Stimulated activated CD4-positive, alpha-beta T cell treated with anti-CD3 and anti-CD28 coated beads, Interleukin-4, amount 100 ng/mL, for 4 hours (primary cell): ENCODE measurements at regions not wholly inside any gene's neighbourhood (a gene's known extent, or its start where the extent isn't known, plus 50 kb on each side); places are given as distances from the start of the nearest gene placed in this dataset.

ENCODE experiments used
- DNase-seq, 2 experiments: peaks; one replicate each; pipeline ENCODE4 v3.0.0-alpha.2; 2020

DNA sequence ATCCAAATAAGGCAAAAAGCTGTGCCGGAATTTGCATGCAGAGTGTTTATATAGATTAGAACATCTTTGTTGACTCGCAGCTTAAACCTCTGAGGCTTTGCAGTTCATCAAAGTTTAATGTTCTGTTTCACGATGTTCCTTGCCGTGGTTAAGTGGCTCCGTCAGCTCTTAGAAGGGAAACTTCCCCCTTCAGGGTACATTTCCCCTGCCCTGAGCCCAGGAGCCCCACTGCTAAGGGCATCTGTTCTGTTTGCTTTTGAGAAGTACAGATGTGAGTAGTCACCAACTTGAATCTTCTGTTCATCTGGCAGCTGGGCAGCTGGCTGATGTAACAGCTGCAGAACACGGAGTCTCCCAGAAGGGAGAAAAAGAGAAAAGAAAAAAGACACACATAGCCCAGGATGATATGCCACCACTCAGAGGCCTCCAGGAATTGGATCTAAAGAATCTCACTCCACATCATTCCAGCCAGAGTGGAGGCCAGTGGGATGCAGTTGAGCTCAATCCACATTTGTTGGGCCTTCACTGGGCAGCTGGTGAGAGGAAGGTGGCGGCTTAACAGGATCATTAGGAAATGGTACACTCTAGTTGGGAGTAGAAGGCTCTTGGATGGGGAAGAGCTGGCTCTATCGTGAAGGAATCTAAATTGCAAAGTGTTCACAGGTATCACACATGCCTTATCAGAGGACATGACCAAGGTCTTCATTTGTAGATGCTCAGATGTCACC is 178.7 kb upstream of the RBPJ start:
- no peak for DNase-seq

DNA sequence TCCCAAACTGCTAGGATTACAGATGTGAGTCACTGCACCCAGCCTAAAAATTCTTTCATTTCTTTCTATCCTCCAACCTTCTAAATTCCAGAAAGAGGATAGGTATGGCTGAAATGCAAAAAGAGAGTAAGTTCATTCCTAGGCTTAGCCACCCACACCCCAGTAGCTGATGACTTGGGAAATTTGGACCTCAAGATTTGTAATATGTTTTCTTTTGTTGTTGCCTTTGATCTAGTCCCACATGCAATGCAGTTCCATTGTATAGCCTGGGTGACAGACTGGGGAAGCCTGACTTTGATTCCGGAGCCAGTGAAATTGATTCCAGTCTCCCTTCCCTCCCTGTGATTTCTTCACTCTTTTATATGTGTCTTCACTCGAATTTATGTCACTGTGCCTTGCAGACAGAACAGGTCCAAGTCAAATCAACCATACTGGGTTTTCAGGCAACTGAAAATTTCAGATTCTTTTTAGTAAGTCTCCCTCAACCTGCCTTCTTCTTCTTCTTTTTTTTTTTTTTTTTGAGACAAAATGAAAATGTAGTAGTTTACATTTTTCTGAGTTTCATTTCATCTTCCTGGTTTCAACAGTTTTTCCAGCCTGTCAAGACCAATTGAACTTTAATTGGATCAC is 176.2 kb upstream of the RBPJ start:
- DNase-seq: no peak

DNA sequence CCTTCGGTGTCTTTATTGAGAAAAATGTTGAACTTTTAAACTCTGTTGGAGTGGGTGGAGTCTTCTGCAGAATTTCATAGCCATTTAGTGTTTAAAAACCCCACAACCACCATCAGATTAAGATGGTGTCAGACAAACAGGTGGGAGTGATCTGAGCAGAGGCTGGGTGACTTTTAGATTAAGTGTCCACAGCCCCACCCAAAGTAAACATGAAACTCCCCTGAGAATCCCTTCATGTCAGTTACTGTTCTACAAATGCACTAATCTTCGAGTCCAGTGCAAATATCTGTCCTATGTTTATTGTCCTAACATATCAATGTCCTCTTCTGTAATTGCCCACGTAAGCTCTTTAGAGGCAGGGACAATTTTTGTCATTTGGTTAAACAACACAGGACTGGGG is 175.6 kb upstream of the RBPJ start:
- no peak for DNase-seq

DNA sequence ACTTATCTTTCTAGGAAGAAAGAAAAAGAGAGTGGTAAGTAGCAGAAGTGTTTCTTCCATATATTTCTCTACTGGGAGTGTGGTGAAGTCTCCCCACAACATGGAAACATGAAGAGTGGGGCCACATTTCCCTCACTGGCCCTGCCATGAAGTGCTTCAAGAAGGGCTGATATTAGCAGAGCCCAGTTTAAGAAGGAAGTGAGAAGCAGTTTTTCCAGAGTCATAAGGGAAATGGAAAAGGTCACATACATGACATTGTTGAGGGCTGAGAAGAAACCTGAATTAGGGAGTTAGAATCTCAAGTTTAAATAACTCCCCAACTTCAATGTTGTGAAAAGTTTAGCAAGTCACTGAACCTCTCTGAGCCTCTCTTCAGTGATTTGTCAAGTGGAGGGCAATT is 171.9 kb upstream of the RBPJ start:
- DNase-seq: no peak

DNA sequence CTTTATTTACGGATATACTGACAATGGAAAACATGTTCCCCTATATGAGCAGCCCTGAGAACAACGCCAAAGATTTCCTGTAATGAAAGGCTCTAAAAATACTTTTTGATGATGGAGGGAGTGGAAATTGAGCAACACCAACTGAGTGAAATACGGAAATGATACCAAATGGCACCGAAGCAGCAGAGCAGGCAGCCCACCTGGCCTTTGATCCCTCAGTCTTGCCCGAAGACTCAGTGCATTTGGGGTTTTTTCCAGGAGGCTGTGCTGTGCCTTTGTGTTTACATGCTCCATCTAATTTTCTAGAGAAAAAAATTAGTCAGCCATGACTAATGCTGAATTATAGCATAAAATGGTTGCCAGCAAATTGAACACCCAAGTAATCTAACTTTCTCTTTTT is 169.9 kb upstream of the RBPJ start:
- peak; percentile 21 to 36 for DNase-seq

DNA sequence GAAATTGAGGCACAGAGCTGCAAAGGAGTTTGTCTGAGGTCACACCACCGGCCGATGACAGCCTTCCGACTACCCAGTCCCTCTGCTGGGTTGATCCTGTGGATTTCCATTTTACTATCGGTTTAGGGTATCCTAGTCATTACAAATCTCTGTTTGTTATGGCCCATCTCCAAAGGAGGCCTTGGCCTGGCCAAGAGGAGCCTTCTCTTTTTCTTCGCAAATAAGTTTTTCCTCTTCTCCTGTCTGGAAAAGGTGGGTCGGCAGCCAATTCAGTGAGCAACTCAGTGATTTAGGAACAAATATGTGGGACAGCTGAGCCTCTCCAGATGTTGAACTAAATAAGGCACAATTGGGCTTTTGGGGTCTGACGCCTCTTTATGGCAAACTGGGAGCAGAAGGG is 169.2 kb upstream of the RBPJ start:
- DNase-seq: no peak

DNA sequence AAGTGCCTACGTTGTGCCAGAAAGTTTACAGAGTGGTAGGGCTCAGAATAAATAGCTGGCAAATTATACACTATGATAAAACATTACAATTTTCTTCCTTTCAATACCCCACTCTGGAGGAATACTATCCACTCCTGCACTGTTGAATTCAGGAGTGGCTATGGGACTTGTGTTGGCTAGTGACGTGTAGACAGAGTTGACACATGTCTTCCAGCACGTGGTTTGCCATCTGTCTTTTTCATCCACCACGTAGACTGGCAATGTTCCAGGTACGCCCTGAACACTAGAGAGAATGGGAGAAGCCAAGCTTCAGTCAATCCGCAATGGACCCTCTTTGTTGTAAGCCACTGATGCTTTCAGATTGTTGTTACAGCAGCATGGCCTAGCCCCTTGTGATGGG is 168.8 kb upstream of the RBPJ start:
- no peak for DNase-seq

DNA sequence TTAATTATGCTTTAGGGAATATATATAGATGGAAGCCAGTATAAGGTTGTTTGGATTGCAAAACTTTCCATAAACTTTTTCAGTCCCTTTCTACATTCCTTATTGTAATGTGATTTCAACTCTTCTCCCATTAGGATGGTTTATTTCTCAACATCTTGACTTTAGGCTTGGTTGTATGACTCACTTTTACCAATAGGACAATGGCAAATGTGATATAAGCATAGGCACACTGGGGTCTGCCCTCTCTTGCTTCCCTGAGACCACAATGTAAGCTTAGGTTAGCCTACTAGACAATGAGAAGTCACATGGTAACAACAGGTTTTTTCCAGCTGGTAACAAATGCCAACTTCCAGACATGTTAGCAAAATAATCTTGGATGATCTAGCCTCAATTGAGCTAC is 163.3 kb upstream of the RBPJ start:
- DNase-seq: no peak

DNA sequence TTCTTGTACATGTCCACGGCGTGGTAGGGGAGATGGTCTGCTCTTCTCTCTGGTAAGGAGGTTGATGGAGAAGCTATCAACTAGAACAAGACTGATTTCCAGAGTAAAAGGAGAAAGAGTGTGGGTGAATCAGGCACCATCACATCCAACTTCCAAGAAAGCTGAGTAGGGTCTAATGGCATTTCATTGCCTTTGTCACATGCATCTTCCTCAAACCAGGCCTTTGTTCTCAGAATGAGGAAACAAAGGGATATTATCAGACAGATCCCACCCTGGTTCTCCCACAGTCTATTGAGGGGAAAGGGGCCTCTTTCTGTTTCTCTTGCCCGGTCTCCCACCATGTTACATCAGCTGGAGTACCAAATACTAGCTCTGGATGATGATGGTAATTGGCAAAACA is 160.2 kb upstream of the RBPJ start:
- no peak for DNase-seq

DNA sequence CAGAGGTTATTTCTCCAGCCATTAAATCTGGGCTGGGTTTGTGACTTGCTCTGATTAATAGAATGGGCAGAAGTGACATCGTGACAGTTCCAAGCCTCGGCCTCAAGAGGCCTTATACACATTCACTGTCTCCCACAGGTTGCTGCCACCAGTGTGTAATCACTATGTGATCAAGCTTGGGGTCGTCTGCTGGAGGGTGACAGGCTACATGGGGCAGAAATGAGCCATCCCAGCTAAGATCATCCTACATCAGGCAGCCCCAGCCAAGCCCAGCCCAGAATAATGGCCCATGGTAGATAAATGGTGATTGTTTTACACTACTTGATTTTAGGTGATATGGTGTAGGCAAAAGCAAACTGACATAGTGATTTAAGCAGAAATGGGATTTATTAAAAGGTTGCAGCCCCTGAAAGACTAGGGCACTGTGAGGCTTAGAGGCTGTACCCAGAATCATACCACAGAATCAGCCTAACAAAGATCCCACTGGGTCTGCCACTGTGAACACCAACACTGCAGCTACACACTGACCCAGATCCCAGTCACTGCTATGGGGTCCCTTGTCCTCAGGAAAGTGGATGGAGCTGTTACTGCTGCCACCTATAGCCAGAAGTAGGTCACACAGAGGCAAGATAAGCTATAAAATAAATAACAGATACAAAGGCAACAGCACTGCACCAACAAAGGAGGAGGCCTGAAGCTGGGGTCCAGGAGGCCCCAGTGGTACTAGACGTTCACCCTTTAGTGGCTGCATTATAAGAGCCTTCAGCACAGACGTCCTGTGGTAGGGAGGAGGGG is 159.6 kb upstream of the RBPJ start:
- no peak for DNase-seq

DNA sequence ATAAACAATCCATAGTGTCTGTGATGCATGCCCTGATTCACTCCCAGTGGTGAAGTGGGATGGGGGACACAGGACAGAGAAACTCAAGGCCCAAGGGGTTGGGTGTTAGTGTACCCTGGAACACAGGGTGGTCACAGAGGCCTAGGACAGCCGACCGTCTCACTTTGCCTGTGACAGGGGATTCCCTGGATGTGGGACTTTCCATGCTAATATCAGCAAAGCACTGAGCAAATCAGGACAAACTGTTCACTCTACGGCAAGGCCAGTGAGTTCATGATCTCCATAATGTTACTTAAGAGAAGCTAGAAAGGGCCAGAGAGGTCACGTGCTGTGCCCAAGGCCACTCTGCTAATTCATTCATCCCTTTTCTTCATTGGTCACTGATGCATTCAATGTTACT is 158.7 kb upstream of the RBPJ start:
- DNase-seq: no peak

DNA sequence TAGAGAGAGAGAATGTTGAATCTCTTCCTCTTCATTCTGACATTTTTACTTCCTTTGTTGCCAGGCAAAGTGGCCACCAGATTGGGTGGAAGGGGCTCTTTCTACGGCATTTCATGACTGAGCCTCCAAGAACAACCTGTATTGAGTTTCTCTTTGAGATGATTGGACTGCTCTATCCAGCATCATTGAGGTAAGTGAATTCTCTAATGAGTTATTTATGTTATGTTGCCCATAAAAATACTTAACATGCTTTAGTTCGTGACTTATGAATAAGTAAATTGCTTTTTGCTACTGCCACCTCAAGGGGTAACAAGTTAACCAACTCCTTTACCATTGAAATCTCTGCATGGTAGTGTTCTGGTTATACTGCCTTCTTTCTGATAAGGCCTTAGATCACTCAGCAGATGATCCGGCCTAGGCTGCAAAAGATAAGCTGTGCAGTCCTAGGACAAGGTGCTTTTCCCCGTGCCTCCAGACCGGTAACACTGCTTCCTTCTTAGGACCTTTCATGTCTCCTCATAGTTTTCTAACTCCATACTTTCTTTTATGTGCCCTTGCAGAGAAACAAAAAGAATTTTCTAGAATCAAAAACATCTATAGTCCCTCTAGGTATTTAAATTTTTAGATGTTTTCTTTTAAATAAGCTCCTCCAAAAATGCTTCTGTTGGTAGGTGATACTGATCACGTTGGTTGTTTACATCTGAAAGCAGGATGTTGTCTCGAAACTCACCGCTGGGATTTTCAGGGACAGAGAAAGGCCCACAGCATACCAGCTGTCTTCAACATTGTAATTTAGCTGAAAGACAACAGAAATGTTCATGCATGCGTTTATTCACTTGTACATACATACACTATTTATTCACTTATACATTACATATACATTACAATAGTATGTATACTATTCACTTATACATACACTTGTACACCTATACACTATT is 157.1 kb upstream of the RBPJ start:
- no peak for DNase-seq

DNA sequence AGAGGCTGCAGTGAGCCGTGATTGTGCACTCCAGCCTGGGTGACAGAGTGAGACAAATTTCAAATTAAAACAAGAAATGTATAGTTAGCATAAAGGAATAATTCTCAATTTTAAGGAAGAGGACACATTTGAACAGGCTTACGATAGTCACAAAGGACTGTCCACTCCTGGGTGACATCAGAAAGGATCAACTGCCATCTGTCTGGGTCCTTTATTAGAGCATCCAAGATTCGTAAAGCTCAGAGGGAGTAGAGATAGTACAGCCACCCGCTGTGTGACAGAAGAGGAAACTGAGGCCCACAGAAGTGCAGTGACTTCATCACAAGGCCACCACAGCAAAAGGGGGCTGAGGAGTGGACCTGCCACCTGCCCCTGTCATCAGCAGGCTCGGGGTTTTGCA is 149.3 kb upstream of the RBPJ start:
- no peak for DNase-seq

DNA sequence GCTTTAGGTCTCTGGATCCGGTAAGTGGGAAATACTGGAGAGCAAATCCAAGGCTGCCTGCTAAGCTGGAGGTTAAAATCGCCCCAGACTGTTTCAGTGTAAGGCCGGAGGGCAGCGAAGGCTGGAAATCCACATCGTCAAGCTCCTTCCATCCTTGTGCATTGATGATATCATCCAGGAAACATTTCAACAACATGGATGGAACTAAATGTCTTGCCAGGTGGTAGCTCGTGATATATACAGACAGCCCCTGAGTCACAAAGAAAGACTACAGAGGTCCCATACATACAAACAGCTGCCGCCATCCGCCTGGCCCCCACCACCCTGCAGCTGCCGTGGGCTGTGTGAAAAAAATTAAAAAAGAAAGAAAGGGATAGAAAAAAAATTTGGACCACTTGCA is 148.9 kb upstream of the RBPJ start:
- DNase-seq: no peak

DNA sequence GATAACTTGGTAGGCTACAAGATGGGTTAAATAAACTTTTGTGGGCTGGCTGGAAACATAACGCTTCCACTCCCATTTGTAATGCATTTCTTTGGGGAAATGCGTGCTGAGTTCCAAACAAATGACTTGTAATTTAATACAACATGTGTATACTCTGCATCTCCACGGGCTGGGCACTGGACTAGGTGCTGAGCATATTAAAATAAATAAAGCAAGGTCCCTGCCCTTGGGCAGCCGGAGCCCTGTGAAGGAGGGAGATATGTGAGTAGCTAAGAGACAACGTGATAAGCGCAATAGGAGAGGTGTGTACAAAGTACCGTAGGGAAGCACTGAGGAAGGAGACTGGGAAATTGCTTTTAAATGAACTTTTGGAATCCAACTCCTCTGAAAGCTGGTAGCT is 147.2 kb upstream of the RBPJ start:
- no peak for DNase-seq

DNA sequence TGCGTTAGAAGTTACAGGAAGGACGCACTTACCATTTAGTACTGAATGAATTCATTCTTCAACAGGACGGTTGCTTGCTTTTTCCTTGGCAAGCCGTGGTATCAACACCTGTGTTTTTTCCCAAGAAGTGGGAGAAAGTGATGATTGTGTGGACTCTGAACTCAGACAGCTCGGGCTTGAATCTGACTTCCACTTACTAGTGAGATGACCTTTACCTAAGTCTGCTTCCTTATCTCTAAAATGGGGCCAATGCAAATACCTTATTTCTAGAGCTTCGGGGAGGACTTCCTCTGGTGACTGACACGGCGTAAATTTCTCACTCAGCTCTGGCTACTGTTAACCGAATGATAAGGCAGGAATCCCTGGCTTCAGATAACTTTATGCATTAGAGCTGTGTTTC is 146.8 kb upstream of the RBPJ start:
- DNase-seq: no peak

DNA sequence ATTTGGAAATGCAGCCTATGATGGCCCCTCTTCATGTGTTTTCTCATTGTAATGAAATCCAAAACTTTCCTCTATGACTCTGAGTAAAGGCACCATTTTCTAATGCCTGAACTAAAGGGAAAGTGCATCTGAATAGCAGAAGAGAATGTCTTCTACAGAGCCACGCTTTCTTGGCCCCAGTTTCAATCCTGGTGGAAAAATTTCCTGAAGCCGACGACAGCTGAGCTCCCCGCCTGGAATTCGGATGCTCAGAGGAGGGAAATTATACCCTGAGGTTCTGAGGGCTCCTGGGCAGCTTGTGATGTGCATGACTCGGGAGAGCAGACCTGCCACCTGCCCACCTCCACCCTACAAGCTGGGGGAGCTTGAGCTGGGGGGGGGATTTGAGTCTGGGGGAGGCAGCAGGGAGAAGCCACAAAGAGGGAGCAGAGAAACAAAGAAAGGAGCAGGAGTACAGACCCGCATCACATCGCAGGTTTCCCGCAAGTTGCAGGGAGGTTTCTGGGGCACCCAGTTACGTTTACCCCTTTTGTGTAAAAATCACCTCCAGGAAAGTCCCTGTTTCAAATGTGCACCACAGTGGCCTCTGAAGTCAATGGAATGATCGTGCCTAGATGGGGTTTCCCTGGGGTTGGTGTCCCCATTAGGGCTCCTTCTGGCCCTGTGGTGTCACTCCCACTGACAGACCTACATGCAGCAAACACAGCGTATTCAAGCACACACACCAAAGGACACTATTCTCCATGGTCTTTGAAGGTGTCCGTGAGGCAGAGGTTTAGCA is 145.6 kb upstream of the RBPJ start:
- DNase-seq: peak in 1 of 2 experiments; percentile 10

DNA sequence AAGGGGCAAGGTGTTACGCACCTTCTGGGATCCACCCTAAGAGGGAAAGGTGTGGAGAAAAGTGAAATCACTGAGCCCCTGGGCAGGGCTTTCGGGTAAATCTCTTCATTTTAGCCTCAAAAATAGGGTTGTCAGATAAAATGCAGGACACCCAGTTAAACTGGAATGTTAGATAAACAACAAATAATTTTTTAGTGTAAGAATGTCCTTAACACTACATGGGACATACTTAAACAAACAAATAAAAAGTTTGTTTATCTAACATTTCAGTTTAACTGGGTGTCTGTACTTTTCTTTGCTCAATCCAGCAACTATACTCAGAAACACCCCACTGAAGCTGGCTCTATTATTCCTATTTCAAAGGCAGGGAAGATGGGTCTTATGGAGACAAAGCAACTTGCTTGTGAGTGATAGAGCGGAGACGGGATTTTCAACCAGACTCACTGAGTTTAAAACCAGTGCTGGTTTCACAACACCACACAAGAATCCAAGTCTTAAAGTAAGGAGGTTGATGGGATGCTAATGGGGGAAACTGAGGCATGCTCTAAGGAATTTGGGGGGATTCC is 144.8 kb upstream of the RBPJ start:
- DNase-seq: no peak

DNA sequence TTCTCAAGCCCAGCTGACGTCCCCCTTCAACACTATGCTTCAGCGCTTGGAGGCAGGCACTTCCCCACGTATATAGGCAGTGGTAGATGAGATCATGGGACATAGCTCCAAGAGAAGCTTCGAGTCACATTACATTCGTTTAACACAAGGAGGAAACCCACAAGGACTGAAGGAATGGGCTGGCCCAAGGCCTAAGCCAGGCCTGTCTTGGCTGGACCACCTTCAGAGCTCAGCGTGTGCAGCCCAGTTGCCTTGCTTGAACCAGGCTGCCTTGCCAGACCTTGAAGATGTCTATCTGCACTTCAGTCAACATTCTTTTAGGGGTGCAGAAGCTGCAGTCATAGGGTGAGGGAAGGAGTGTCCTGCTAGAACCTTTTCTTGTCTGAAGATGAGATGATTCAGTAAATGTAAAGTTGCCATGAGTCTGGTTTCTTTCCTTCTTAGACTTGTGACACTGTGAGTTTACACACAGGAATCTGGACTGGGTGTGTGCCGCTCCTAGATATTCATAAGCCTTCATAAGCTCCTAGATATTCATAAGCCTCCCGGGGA is 144.1 kb upstream of the RBPJ start:
- no peak for DNase-seq

DNA sequence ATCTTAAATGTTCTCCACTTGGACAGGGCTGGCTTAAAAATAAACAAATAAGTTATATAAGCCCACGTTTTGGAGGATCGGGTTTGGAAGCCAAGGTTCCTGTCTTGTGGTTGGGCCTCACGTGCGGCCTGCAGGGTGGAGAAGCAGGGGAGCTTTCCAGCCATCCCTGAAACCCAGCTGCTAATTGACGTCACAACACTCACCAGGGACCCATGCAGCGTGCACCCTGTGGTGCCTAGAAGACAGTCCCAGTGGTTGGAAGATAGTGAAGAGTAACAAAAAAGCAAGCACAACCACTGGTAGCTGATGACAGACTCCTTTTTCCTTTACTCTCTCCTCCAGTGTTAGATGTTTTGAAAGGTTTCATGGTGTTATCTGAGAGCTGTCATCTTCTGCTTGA is 142.0 kb upstream of the RBPJ start:
- DNase-seq: no peak

DNA sequence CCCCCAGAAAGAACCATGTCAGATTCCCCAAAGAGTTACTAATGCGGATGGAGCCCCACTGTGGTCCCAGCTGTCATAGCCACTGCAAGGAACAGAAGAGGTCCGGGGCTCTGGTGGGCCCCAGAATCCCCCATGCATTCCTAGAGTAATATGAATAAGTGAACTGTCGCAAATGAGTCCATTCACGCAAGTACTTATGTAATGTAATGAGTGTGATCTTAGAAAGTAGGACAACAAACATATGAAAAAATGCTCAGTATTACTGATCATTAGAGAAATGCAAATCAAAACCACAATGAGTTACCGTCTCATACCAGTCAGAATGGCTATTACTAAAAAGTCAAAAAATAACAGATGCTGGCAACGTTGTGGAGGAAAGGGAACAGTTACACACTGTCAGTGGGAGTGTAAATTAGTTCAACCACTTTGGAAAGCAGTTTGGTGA is 141.5 kb upstream of the RBPJ start:
- no peak for DNase-seq

DNA sequence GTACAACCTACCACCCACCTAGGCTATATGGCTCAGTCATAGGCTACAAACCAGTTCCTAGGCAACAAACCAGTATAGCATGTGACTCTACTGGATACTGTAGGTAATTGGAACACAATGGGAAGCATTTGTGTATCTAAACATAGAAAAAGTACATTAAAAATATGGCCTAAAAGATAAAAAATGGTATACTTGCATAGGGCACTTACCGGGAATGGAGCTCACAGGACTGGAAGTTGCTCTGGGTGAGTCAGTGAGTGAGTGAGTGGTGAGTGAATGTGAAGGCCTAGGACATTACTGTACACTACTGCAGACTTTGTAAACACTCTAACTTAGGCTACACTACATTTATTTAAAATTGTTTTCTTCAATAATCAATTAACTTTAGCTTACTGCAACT is 139.2 kb upstream of the RBPJ start:
- DNase-seq: no peak
